ENCODE measurements at regions not wholly inside any gene's neighbourhood (a gene's known extent, or its start where the extent isn't known, plus 50 kb on each side); places are given as distances from the start of the nearest gene placed in this dataset.
A peak's percentile ranks its signal among the peaks of the same experiment; 100 is the strongest.

DNA sequence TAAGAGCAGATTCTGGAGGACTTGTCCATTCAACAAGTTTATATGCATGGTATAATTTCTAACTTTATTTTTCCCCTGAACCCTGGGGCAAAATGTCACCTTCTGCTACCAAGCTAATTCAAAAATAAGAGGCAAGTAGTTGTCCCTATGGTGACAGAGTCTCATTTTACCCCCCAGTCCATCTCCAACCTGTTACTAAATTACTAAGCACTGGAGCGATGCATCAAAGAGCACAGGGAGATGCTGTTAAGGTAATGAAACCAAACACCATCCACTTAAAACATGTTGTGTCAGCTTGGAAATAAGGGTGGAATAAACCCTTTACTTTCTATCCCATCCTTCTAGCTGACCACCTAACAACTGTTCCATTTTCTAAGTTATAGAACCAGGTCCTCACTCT lies 417.4 kb upstream of the ATP11B start:
- no peak for DNase-seq

DNA sequence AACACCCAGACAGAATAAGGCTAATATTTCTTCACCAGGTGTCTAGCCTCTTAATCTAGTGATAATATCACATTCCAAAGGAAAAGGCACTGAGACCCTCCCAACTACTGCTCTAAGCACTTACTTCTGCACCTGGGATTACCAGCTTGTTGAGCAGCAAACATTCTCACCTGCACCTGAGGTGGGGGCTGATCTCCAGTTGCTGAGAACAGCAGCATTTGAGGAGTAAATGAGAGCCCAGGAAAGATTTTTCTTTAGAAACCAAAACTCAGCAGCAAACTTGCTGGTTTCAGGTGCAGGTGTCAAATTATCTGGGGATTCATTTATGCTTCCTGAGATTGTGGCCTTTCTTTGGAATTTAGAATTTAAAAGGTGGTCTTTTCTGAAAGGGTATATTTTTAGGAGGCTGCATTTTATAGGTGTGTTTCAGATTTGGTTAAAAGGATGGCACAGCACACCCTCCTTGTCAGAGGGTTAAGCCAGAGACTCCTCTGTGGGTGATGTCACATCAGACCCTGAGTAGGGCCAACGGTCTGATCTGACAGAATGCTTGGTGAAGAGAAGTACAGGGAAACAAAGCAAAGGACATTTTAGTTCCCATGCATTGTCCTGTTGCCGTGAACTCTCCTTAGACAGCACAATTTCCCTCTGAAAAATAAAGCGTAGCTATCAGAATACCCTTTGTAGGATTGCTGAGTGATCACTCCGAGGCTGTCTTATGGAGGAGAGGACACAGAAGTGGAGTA lies 411.0 kb upstream of the ATP11B start:
- no peak for DNase-seq

DNA sequence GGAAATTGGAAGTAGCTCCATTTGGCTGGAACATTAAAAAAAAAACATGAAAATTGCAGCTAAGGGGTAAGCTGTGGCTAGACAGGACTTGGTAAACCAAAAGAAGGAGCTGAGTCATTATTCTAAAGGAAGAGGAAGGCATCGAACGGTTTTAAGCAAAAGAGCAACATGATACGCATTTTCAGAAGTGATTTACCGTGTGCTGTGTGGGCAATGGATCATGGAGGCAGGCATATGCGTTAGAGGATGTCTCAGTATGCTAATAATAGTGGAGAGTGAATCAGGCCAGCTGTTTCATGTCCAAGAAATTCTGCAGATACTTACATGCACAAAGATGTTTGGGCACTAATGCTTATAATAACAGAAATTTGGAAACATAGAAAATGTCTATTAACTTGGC lies 409.1 kb upstream of the ATP11B start:
- no peak for DNase-seq

DNA sequence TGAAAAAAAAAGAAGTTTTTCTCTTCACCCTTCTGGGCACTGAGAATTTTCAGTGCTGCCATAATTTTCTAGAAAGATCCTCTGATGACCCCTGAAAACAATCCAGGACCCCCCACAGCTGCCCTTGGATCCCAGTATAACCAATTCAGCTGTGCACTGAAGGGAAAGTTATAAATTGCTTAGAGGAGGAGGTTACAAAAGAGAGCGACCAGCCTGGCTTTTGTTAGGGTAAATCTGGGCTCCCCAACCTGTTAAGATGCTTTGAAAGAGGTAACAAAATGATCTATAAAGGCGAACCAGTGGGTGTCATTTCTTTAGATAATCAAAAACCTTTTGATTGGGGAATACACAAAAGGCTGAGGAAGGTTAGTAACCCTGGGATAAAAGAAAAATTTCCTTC lies 407.9 kb upstream of the ATP11B start:
- no peak for DNase-seq

DNA sequence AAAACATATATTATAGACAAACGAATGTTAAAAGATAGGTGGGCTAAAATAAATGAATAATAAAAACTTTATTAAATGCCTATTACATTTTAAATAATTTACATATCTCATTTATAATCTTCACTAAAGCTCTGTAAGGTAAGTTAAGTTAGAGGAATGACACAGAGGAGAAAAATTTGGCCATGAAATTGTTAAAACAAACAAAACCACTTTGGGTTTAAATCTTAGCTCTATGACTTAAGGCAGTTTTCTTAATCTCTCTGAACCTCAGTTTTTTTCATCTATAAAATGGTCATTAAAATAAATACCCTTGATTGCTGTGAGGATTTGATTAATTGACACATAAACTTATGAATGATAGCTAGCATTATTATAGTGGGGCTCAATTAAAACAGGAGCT lies 404.8 kb upstream of the ATP11B start:
- no peak for DNase-seq

DNA sequence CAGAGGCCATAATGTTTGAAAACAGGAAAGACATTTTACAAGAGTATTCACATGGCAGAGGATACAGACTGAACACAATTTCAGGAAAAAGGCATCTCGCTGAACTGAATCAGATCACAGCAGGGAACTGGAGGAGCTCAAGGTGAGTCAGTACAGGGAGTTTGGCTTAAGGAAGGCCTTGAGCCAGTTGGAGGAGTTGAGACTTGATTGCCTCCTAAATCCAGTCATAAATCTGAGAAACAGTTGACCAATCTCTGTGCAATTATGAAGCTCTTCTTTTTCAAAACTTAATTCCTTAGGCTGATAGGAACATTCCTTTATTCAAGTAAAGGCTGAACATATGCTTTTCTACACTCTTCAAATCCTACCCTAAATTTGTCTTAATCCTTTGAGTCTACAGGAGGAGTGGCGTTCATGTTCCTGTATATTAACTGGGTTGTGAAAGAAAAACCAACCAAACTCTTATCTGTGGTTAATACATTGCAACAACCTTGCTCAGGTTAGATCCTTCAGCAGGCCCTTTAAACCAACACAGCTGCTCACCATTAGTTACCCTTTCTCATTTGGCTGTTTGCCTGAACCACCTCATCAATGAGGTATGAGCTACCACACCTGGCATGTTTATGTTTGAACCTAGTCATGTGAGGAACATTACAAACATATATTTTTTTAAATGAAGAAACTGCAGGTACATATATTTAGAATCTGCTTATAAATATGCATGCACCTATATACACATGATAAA lies 404.1 kb upstream of the ATP11B start:
- DNase-seq = no peak

DNA sequence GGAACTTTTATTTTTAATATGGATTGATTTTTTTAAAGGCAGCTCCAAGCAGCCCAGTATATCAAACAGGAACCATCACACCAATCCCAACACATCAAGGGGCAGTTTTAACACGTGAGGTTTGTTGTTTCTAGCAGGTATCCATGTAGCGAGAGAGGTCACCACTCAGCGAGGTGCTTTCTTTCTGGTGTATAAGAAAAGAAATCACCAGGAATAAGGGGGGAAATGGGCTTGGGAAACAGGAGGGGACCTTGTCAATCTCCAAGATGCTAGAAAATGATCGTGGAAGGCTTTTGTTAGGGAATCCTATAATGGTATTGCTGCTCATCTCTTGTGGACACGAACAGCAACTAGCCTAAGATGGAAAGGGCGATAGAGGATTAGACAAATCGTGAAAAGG lies 402.9 kb upstream of the ATP11B start:
- DNase-seq = no peak

DNA sequence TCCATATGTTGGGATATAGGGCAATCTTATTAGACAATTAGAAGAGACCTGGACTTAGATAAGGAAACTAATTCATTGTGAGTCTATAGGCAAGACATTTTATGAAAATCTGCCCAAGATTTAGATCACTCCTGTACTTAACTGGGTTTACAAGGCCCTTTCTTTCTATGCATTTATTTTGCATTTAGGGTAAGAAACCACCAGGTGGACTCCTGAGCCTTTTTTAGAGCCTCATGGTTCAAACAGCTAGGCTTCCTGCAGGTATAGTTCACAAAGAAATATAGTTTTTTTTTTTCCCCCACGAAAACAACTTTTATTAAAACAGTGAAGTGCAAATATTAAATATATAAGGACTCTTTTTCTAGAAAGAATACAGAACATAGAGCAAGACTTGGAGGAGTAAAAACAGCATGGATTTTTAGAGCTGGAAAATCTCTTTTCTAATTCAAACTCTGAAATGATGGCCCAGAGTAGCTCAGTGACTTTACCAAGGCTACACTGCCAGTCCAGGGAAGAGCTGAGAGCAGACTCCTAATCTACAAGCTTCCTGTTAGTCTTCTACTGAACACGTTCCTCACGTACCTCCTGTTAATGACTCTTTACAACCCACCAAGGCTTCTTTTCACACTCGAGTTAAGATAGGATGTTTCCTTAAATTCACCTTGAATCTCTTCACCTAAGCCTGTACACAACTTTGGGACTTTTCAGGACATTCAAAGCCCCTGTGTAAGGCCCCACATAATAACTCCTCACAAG lies 400.9 kb upstream of the ATP11B start:
- DNase-seq = no peak

DNA sequence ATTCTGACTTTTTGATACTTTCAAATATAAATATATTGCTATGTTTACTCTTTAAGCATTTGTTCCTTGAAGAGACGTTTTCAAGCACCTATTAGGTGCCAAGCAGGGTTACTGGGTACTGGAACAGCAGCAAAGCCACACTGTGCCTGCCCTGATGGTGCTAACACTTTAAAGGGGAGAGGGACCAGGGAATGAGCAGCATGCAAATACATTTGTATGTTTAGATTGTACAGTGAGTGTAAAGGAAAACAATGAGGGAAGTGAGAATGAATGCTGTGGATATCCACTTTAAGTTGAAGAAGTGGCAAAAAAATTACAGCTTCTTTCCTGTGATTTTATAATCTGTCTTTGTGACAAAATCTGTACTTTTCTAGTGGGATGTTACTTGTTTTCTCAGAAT lies 400.2 kb upstream of the ATP11B start:
- DNase-seq = no peak

DNA sequence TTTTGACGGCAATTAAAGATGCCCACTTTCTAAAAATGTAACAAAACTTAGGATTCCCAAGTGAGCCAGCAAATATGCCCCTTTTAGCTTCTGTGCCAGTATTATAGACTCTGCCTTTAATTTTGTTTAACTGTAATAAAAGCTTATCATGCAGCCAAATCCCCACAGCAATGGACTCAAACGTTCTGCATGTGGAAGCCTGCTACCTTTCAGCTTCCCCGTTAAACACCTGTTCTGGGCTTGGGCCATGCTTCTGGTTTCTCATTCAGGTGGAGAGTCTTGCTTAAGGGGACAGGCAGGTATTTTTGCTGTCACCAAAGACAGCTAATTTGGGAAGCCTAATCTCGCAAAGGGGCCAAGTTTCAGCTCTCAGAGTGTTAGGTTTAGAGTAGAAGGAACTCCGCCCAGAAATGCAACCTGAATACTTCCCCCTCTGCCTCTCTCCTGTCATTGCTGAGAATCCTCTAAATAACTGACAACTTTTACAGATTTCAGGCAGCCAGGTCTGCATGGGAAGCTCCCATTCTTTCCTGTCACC lies 399.4 kb upstream of the ATP11B start:
- DNase-seq = no peak

DNA sequence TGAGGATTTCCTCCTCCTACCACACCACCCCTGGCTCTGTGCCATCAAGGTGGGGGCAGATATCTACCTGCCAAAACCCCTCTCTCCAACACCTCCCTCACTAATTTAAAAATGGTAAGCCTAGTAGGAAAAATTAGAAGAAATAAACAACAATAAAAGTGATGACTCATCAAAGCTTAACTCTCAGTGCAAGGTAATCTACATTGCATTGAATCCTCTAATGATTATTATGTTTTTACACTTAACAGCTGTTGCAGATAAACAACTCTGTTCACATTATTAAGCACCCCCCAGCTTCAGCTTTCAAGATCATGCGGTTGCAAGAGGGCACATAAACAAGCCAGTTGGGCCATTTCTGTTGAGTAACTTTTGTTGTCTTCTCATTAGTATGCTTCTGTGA lies 396.1 kb upstream of the ATP11B start:
- DNase-seq = no peak

DNA sequence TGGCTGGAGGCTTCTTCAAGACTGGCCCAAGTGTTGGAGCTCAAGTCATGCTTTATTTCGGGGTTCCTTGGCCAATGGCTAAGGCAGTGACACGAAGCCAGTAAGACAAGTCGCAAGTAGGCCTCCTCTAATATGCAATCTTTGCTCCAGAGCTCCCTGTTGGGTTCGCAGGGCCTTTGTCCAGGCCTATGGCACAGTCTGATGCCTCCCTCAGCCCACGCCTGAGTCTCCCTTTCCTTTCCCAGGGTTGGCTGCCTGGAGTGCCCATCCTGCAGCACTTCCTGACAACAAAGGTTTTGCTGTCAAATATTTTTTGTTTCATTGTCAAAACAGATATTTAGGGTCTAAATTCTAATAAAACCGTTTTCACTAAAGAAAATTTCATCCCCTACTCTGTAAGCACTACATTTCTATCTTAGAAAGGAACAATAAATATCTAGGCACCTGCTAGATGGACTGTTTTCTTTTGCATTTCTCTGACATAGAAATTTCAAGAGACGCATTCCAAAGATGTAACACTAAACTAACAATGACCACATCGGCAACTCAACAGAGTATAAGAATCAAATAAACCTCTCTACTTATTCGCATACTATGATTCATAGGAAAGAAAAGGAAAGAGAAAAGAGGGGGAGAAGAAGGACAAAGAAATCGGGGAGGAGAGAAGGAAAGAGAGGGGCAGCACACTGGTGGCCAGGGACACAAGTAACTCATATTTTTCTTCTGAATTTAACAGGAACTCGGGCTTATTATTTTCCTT lies 393.1 kb upstream of the ATP11B start:
- no peak for DNase-seq

DNA sequence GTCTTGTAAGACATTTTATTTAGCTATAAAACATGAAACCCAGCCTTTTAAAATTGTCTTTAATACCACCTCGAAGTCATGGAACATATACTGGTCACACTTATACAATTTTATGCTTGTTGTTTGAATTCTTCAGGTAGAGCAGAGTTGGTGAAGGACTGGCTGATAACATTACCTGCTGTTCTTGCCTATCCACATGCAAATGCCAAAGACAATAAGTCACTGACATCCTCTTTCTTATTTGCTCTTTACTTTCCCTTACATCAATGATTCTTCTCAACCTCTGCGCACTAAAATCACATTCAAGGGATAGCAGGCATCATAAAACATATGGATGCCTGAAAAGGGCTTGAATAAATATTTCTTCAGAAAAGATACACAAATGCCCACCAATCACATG lies 392.5 kb upstream of the ATP11B start:
- DNase-seq = no peak

DNA sequence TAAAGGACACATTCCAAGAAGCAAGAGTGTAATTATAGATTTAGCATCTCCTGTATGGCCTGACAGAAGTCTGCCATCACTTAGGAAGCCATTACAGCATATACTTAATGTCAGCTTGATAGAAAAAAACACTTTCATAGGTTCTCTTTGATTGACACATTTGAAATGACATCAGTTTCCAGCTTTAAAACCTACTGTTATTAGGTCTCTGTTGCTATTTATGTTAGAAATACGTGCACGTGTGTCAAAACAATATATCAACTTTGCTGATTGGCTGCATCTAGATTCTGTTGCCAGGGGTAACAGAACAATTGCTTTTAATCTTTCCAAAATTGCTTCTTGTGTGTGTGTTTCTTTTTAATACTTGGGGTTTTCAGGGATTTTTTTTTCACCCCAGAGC lies 389.3 kb upstream of the ATP11B start:
- no peak for DNase-seq

DNA sequence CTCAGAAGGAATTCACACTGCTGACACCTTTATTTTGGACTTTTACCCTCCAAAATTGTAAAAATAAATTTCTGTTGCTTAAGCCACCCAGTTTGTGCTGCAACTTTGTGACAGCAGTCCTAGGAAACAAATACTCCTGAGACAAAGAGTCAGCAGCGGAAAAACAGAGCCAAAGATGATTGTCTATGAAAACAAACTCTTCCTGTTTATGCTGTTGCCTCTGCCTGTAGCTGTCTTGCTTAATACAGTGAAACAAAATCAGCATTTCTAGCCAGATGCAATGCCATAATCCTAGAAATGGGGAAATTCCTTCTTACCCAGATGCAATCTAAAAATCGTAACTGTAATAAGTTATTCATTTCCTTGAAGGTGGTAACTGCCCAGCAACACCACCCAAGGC lies 387.5 kb upstream of the ATP11B start:
- no peak for DNase-seq

DNA sequence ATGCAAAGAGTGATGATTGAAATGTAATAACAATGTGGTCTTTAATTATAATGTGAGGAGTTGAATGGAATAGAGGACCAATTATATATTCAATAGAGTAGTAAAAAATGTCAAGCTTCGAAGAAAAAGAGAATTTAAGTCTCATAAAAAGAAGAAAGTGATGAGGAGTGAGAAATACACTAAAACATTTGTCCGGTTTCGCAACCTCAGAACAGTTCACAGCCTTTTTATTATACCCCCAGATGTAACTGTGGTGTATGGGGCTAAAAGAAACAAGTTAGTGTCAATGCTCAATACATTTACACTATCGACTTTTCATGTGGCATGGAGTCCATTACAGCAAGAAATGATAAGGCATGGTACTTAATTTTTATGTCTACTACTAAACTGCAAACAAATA lies 386.5 kb upstream of the ATP11B start:
- no peak for DNase-seq

DNA sequence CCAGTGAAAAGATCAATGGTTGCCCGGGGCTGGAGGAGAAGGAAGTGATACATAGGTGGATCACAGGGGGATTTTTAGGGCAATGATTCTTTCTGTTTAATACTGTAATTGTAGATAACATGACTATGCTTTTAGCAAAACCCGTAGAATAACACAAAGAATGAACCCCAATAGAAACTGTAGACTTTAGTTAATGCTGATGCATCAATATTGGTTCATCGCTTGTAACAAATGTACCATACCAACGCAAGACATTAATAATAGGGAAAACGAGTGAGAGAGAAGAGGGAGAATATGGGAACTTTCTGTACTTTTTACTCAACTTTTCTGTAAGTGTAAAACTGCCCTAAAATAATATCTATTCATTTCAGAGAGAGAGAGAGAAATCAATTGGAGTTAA lies 383.3 kb upstream of the ATP11B start:
- DNase-seq = no peak

DNA sequence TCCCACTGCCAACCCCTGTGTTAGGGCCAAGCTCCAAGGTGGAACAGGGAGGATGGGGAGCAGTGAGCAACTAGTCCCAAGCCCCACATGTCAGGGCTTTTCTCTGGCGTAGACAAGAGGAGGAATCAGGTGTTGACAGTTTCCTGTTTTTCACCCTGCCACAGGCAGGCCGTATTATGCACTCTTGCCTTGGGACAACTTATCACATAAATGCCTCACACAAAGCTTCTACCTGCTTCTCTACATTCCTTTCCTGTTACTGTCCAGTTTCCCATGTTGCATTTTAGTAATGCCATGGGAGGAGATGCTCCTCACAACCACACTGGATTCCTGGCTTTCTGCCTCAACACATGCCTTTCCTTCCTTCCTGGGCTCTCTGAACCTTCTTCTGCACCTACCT lies 381.2 kb upstream of the ATP11B start:
- no peak for DNase-seq

DNA sequence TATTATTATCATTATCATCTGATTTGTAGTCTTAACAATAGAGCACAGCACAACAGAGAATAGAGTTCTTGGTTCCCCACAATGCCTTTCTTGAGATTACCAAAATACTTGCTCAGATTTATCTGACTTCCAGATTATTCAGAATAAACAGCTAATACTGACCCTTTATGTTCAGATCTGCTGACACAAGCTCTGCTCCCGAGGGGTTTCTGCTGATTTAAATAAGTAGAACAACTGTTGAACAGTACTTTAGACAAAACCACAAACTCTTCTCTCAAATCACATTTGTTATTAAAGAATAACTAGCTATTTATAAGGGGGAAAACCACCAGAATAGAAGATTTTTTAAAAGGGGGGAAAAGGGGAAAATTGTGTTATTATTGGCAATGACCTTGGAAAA lies 380.2 kb upstream of the ATP11B start:
- DNase-seq = no peak

DNA sequence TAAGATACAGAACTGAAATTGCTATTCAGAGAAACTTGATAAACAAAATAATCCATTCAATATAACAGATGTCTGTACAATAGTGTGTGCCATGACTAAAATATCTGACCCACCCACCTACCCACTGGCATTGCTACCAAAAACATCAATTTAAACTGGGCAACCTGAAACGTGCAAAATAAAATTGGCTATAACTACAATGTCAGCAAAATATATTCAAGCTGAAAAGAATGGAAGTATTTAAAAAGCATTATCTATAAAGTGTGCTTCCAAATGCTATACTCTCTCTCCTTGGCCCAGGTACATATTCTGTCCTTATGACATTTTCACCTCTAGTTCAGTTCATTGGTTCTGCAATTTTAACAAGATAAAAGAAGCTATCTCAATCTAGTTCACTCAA lies 379.6 kb upstream of the ATP11B start:
- no peak for DNase-seq

DNA sequence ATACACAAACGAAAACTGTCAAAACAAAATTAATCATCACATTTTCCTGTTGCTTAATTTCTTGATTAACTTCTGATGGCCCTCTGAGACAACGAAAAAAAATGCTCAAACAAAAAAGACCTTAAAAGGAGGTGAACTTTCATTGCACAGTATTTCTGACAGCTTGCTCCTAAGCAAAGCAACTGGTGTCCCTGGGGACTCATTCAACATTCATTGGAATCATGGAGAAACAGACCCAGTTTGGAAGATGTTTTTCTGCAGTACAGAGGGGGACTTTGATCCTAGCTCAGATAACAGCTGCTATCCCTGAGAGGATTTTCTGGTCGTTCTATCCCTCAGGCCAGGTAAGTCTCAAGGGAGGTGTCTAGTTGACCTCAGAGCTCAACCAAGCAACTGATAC lies 378.7 kb upstream of the ATP11B start:
- DNase-seq = peak; percentile 20

DNA sequence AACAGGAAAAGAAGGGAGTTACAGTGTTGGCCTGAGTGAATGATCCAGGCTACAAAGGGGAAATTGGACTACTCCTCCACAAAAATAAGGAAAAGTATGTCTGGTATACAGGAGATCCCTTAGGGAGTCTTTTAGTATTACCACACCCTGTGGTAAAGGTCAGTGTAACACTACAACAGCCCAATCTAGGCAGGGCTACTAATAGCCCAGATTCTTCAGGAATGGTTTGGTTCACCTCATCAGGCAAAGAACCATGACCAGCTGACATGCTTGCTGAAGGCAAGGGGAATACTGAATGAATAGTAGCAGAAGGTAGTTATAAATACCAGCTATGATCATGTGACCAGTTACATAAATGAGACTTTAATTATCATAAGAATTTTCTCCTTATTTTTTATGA lies 372.6 kb upstream of the ATP11B start:
- DNase-seq = no peak

DNA sequence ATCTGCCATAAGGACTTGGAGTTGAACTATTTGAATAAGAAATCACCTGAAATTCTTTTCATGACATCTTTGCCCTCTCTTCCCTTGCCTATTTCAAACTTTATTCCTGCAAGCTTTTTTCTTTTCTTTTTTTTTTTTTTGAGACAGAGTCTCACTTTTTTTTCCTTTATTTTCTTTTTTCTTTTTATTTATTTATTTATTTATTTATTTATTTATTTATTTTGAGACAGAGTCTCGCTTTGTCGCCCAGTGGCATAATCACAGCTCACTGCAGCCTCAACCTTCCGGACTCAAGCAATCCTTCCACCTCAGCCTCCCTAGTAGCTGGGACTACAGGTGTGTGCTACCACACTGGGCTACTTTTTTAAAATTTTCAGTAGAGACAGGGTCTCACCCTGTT lies 369.3 kb upstream of the ATP11B start:
- DNase-seq = no peak
